IMR-90 (cell line): ENCODE measurements at regions not wholly inside any gene's neighbourhood (a gene's known extent, or its start where the extent isn't known, plus 50 kb on each side); places are given as distances from the start of the nearest gene placed in this dataset.

Experiments used
- ATAC-seq: fragments of 200-7000 bp; cut with Tn5 transposase; 2 replicates; pipeline ENCODE4 v1.9.1; 2020; ENCODE audit warnings: low read depth, mild to moderate bottlenecking, moderate library complexity
- BruUV-seq: library from RNA; stranded (reverse); fragments of 400-500 nt; replicated peaks from 2 replicates; lab custom pipeline; 2021; lab: Mats Ljungman, UMichigan
- CTCF ChIA-PET: fragments of 300-600 bp; formaldehyde crosslinking; extraction: SDS; loops from one replicate; lab custom pipeline; 2021; ENCODE audit warnings: antibody characterized with exemption; lab: Yijun Ruan, JAX
- POLR2A ChIA-PET: fragments of 300-600 bp; sonication (Branson Sonifier 250); formaldehyde crosslinking; loops from one replicate; lab custom pipeline; 2022; ENCODE audit warnings: antibody characterized with exemption; ENCODE audit not compliant: unreplicated experiment; lab: Charles Lee
- DNase-seq: peaks from one replicate; pipeline ENCODE4 v3.0.0; 2013
- H2AFZ ChIP-seq: replicated peaks from 2 replicates; pipeline ENCODE3; 2013; ENCODE audit warnings: low read length, mild to moderate bottlenecking; ENCODE audit not compliant: poor library complexity
- H2AK5ac ChIP-seq: 2 replicates; pipeline ENCODE4 v1.6.1; 2013; ENCODE audit warnings: low read depth, low read length, inconsistent platforms
- H2AK9ac ChIP-seq: replicated peaks from 2 replicates; pipeline ENCODE3; 2013; ENCODE audit warnings: mild to moderate bottlenecking, low read depth, low read length, moderate library complexity; ENCODE audit not compliant: poor library complexity
- H2BK120ac ChIP-seq: 2 replicates; pipeline ENCODE4 v1.6.1; 2013; ENCODE audit warnings: low read depth, low read length, inconsistent platforms
- H2BK15ac ChIP-seq: 3 replicates; pipeline ENCODE4 v1.6.1; 2013; ENCODE audit warnings: low read depth, low read length, inconsistent platforms
- H2BK20ac ChIP-seq: 2 replicates; pipeline ENCODE4 v1.6.1; 2013; ENCODE audit warnings: low read depth, mild to moderate bottlenecking, inconsistent platforms, low read length, moderate library complexity
- H2BK5ac ChIP-seq: 2 replicates; pipeline ENCODE4 v1.6.1; 2013; ENCODE audit warnings: mild to moderate bottlenecking, low read depth, low read length, inconsistent platforms; ENCODE audit not compliant: poor library complexity, severe bottlenecking
- H3K14ac ChIP-seq: replicated peaks from 2 replicates; pipeline ENCODE4 v1.6.1; 2013; ENCODE audit warnings: low read depth, low read length, inconsistent platforms
- H3K18ac ChIP-seq: 2 replicates; pipeline ENCODE4 v1.6.1; 2013; ENCODE audit warnings: low read depth, low read length, control low read depth
- H3K23ac ChIP-seq: 2 replicates; pipeline ENCODE4 v1.6.1; 2013; ENCODE audit warnings: low read depth, low read length, inconsistent platforms
- H3K27ac ChIP-seq: 2 replicates; pipeline ENCODE4 v1.5.1; 2013; ENCODE audit warnings: mild to moderate bottlenecking, control low read depth, low read length; ENCODE audit not compliant: insufficient read depth
- H3K27me3 ChIP-seq: 2 replicates; pipeline ENCODE4 v1.6.1; 2013; ENCODE audit warnings: low read length; ENCODE audit not compliant: control insufficient read depth, insufficient read depth
- H3K36me3 ChIP-seq: 2 replicates; pipeline ENCODE4 v1.6.1; 2013; ENCODE audit warnings: low read length, mixed read lengths; ENCODE audit not compliant: control insufficient read depth, insufficient read depth
- H3K4ac ChIP-seq: 2 replicates; pipeline ENCODE4 v1.6.1; 2013; ENCODE audit warnings: low read depth, low read length, inconsistent platforms
- H3K4me1 ChIP-seq: 2 replicates; pipeline ENCODE4 v1.6.1; 2013; ENCODE audit warnings: low read length, mixed read lengths; ENCODE audit not compliant: control insufficient read depth, insufficient read depth
- H3K4me2 ChIP-seq: 2 replicates; pipeline ENCODE4 v1.6.1; 2013; ENCODE audit warnings: low read depth, mild to moderate bottlenecking, control low read depth, low read length, moderate library complexity
- H3K4me3 ChIP-seq: 2 replicates; pipeline ENCODE4 v1.5.1; 2013; ENCODE audit warnings: low read depth, mild to moderate bottlenecking, control low read depth, low read length, moderate library complexity; ENCODE audit not compliant: insufficient read depth
- H3K56ac ChIP-seq: 2 replicates; pipeline ENCODE4 v1.6.1; 2013; ENCODE audit warnings: low read length, inconsistent platforms; ENCODE audit not compliant: insufficient read depth; ENCODE audit errors: extremely low read depth
- H3K79me1 ChIP-seq, 2 experiments: 2 replicates each; pipeline ENCODE4 v1.6.1; 2013; ENCODE audit warnings: low read length in 2 of 2, inconsistent platforms in 1 of 2, low read depth in 1 of 2
- H3K9ac ChIP-seq: 2 replicates; pipeline ENCODE4 v1.6.1; 2013; ENCODE audit warnings: low read depth, low read length, control low read depth
- H3K9me1 ChIP-seq: 2 replicates; pipeline ENCODE4 v1.6.1; 2013; ENCODE audit warnings: low read length, inconsistent platforms; ENCODE audit not compliant: insufficient read depth
- H3K9me3 ChIP-seq: 2 replicates; pipeline ENCODE4 v1.6.1; 2013; ENCODE audit warnings: low read length; ENCODE audit not compliant: control insufficient read depth, insufficient read depth
- H4K20me1 ChIP-seq: 2 replicates; pipeline ENCODE4 v1.6.1; 2013; ENCODE audit warnings: low read length, inconsistent platforms; ENCODE audit not compliant: insufficient read depth
- H4K5ac ChIP-seq: 2 replicates; pipeline ENCODE4 v1.6.1; 2013; ENCODE audit warnings: mild to moderate bottlenecking, low read depth, low read length, control low read depth
- H4K8ac ChIP-seq, 2 experiments: 2 replicates each; pipeline ENCODE4 v1.6.1; 2013; ENCODE audit warnings: low read depth in 2 of 2, low read length in 2 of 2, control low read depth in 1 of 2, inconsistent platforms in 1 of 2
- H4K91ac ChIP-seq: 2 replicates; pipeline ENCODE4 v1.6.1; 2013; ENCODE audit warnings: low read depth, low read length, inconsistent platforms; ENCODE audit not compliant: insufficient read depth
- BHLHE40 ChIP-seq: fragments of 150-350 bp; IDR thresholded peaks from 2 replicates; pipeline ENCODE4 v1.6.1; 2016; ENCODE audit warnings: mild to moderate bottlenecking, low read depth, low read length
- CEBPB ChIP-seq: IDR thresholded peaks from 2 replicates; pipeline ENCODE4 v1.6.1; 2012; ENCODE audit warnings: low read depth, low read length, improper control_type of control experiment
- FOS ChIP-seq: fragments of 150-350 bp; IDR thresholded peaks from 2 replicates; pipeline ENCODE4 v1.6.1; 2016; ENCODE audit warnings: low read depth, low read length
- MAFK ChIP-seq: IDR thresholded peaks from 2 replicates; pipeline ENCODE4 v1.6.1; 2012; ENCODE audit warnings: low read depth, low read length, improper control_type of control experiment
- MAZ ChIP-seq: IDR thresholded peaks from 2 replicates; pipeline ENCODE4 v1.6.1; 2012; ENCODE audit warnings: low read depth, mild to moderate bottlenecking, low read length, improper control_type of control experiment, moderate library complexity, borderline replicate concordance
- MXI1 ChIP-seq: IDR thresholded peaks from 2 replicates; pipeline ENCODE4 v1.6.1; 2012; ENCODE audit warnings: low read depth, mild to moderate bottlenecking, low read length, moderate library complexity, borderline replicate concordance
- NFE2L2 ChIP-seq: fragments of 150-350 bp; IDR thresholded peaks from 2 replicates; pipeline ENCODE4 v1.6.1; 2016; ENCODE audit warnings: low read depth, mild to moderate bottlenecking, low read length
- POLR2A ChIP-seq: IDR thresholded peaks from 2 replicates; pipeline ENCODE4 v1.6.1; 2012; ENCODE audit warnings: mild to moderate bottlenecking, low read depth, low read length
- RCOR1 ChIP-seq: IDR thresholded peaks from 2 replicates; pipeline ENCODE4 v1.6.1; 2012; ENCODE audit warnings: mild to moderate bottlenecking, low read length, improper control_type of control experiment; ENCODE audit not compliant: insufficient replicate concordance
- RFX5 ChIP-seq: IDR thresholded peaks from 2 replicates; pipeline ENCODE4 v1.8.0; 2012; ENCODE audit warnings: low read depth, mild to moderate bottlenecking, low read length, moderate library complexity
- SMC3 ChIP-seq: fragments of 150-350 bp; IDR thresholded peaks from 2 replicates; pipeline ENCODE4 v1.6.1; 2016; ENCODE audit warnings: low read depth, mild to moderate bottlenecking, antibody characterized with exemption, low read length, moderate library complexity
- dilution Hi-C: fragments of 300-500 bp; cut with HindIII; formaldehyde crosslinking; loops from one replicate; pipeline ENCODE4 v1.14.3; 2018; ENCODE audit warnings: low sequenced_read_pairs; ENCODE audit not compliant: unreplicated experiment
- in situ Hi-C: fragments of 300-500 bp; cut with MboI; formaldehyde crosslinking; loops from 3 replicates; pipeline ENCODE4 v1.14.3; 2019; ENCODE audit warnings: low sequenced_read_pairs, inconsistent platforms, mixed read lengths
- intact Hi-C: fragments of 100-400 bp; cut with micrococcal nuclease; formaldehyde crosslinking; loops from 2 replicates; pipeline ENCODE4 v1.10.0; 2022
- TF ChIP-seq, protein P1 (sequence below): fragments of 150-350 bp; IDR thresholded peaks from 2 replicates; pipeline ENCODE4 v1.6.1; 2016; ENCODE audit warnings: low read depth, mild to moderate bottlenecking, low read length, moderate library complexity, borderline replicate concordance
- TF ChIP-seq, protein P2 (sequence below): fragments of 150-350 bp; IDR thresholded peaks from 2 replicates; pipeline ENCODE4 v1.6.1; 2017; ENCODE audit warnings: mild to moderate bottlenecking, antibody characterized with exemption, low read length, low read depth
- TF ChIP-seq, protein P3 (sequence below): conservative IDR thresholded peaks from 2 replicates; pipeline ENCODE4 v1.5.1; 2012; ENCODE audit warnings: mild to moderate bottlenecking, low read depth, low read length, improper control_type of control experiment

DNA sequence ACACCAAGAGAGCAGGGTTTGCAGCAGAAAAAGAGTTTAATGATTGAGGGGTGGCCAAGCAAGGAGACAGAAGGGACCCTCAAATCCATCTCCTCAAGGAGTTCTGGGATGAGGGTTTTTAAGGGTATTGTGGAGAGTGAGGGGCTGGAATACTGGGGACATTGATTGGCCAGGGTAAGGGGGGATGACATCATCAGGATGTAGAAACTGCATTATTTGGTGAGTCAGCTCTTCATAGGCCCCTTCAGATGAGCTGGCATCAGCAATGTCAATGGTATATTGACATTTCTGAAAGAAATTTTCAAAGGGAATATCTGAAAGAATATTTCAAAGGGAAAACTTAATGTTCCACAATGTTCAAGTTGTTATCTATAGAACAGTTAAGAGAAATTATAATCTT, 168.1 kb upstream of the SNX7 start:
- no peaks in the 10 kb centered on the region for H3K36me3 ChIP-seq
- no peak overlapping the region for H4K91ac ChIP-seq
- no peak for TF ChIP-seq CEBPB
- no peak for TF ChIP-seq POLR2A
- TF ChIP-seq FOS = no peak
- TF ChIP-seq, protein P1, sequence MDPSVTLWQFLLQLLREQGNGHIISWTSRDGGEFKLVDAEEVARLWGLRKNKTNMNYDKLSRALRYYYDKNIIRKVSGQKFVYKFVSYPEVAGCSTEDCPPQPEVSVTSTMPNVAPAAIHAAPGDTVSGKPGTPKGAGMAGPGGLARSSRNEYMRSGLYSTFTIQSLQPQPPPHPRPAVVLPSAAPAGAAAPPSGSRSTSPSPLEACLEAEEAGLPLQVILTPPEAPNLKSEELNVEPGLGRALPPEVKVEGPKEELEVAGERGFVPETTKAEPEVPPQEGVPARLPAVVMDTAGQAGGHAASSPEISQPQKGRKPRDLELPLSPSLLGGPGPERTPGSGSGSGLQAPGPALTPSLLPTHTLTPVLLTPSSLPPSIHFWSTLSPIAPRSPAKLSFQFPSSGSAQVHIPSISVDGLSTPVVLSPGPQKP = no peak
- TF ChIP-seq, protein P2, sequence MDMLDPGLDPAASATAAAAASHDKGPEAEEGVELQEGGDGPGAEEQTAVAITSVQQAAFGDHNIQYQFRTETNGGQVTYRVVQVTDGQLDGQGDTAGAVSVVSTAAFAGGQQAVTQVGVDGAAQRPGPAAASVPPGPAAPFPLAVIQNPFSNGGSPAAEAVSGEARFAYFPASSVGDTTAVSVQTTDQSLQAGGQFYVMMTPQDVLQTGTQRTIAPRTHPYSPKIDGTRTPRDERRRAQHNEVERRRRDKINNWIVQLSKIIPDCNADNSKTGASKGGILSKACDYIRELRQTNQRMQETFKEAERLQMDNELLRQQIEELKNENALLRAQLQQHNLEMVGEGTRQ = no peak
- no peak for TF ChIP-seq NFE2L2
- TF ChIP-seq MAFK = no peak
- no peak for TF ChIP-seq RCOR1
- TF ChIP-seq BHLHE40 = no peak
- no peak for TF ChIP-seq RFX5
- TF ChIP-seq MXI1 = no peak
- TF ChIP-seq SMC3 = no peak
- TF ChIP-seq, protein P3, sequence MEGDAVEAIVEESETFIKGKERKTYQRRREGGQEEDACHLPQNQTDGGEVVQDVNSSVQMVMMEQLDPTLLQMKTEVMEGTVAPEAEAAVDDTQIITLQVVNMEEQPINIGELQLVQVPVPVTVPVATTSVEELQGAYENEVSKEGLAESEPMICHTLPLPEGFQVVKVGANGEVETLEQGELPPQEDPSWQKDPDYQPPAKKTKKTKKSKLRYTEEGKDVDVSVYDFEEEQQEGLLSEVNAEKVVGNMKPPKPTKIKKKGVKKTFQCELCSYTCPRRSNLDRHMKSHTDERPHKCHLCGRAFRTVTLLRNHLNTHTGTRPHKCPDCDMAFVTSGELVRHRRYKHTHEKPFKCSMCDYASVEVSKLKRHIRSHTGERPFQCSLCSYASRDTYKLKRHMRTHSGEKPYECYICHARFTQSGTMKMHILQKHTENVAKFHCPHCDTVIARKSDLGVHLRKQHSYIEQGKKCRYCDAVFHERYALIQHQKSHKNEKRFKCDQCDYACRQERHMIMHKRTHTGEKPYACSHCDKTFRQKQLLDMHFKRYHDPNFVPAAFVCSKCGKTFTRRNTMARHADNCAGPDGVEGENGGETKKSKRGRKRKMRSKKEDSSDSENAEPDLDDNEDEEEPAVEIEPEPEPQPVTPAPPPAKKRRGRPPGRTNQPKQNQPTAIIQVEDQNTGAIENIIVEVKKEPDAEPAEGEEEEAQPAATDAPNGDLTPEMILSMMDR = no peak
- TF ChIP-seq MAZ = no peak
- no peak overlapping the region for H3K4me3 ChIP-seq
- no peak overlapping the region for H2AK9ac ChIP-seq
- H3K4ac ChIP-seq = no peak overlapping the region
- intact Hi-C loops = no loop called here
- BruUV-seq = no TSS peak
- no peak overlapping the region for H3K56ac ChIP-seq
- no peaks in the 10 kb centered on the region for H3K4me1 ChIP-seq
- no peak overlapping the region for H2AFZ ChIP-seq
- in situ Hi-C loops = no loop called here
- H3K27ac ChIP-seq = no peak overlapping the region
- ATAC-seq (no peak), DNase-seq (no peak)
- no peaks in the 10 kb centered on the region for H4K20me1 ChIP-seq
- ChIA-PET CTCF (interaction anchor here (1.1 kb wide), 1 partner anchor 10 kb away, joined by 3 read pairs; no protein-coding TSS in a partner anchor), POLR2A (no interaction called here)
- H4K8ac ChIP-seq = no peak overlapping the region
- no peak overlapping the region for H3K14ac ChIP-seq
- no peak overlapping the region for H2BK15ac ChIP-seq
- H2BK5ac ChIP-seq = no peak overlapping the region
- no peaks in the 10 kb centered on the region for H3K9me3 ChIP-seq
- no peaks in the 10 kb centered on the region for H3K79me1 ChIP-seq
- dilution Hi-C loops = no loop called here
- no peak overlapping the region for H4K5ac ChIP-seq
- H3K9ac ChIP-seq = no peak overlapping the region
- H3K27me3 ChIP-seq = no peaks in the 10 kb centered on the region
- H3K4me2 ChIP-seq = no peak overlapping the region
- H3K18ac ChIP-seq = no peak overlapping the region
- no peak overlapping the region for H3K23ac ChIP-seq
- H2AK5ac ChIP-seq = no peak overlapping the region
- no peak overlapping the region for H2BK120ac ChIP-seq
- H2BK20ac ChIP-seq = no peak overlapping the region
- H3K9me1 ChIP-seq = no peaks in the 10 kb centered on the region
